A549 (cell line): ENCODE measurements at regions not wholly inside any gene's neighbourhood (a gene's known extent, or its start where the extent isn't known, plus 50 kb on each side); places are given as distances from the start of the nearest gene placed in this dataset.
"Not testable (repeated sequence)": the region's sequence is repeated elsewhere in the genome, so short reads cannot be mapped to it uniquely, and the experiment has no call there.

Experiments
- ATAC-seq, 2 experiments: fragments of 200-7000 bp in 1 of 2; fragments of >200 bp in 1 of 2; cut with Nextera tagmentation in 1 of 2; cut with Tn5 transposase in 1 of 2; 3 replicates each; pipeline versions ENCODE4 v1.8.0 to v1.9.1; 2018 to 2020; ENCODE audit warnings: mild to moderate bottlenecking in 1 of 2, moderate library complexity in 1 of 2
- CTCF ChIA-PET: fragments of 300-600 bp; sonication (Branson Sonifier 250); formaldehyde crosslinking; extraction: SDS; loops from one replicate; lab custom pipeline; 2021; ENCODE audit warnings: antibody characterized with exemption, inconsistent platforms; lab: Yijun Ruan, JAX
- POLR2A ChIA-PET: fragments of 350-600 bp; formaldehyde crosslinking; extraction: SDS; loops from one replicate; lab custom pipeline; 2021; ENCODE audit warnings: antibody characterized with exemption, inconsistent platforms; lab: Yijun Ruan, JAX
- DNase-seq, 2 experiments: peaks; one replicate each; pipeline versions ENCODE4 v3.0.0 to v3.0.0-alpha.2; 2011 to 2016; ENCODE audit warnings: low read depth in 1 of 2, low spot score in 1 of 2
- FAIRE-seq: peaks from 2 replicates; lab custom pipeline; 2011; peaks lifted over from hg19 to GRCh38; lab: Jason Lieb, UNC
- H3K27ac ChIP-seq, 2 experiments: fragments of >200 bp; sonication (Bioruptor Twin); formaldehyde crosslinking; 3 replicates each; pipeline ENCODE4 v1.5.1; 2016 to 2017
- H3K4me1 ChIP-seq: fragments of >200 bp; sonication (Bioruptor Twin); formaldehyde crosslinking; 3 replicates; pipeline ENCODE4 v1.6.1; 2016
- H3K4me2 ChIP-seq: fragments of >200 bp; sonication (Bioruptor Twin); formaldehyde crosslinking; 3 replicates; pipeline ENCODE4 v1.6.1; 2016
- H3K4me3 ChIP-seq: fragments of >200 bp; sonication (Bioruptor Twin); formaldehyde crosslinking; 3 replicates; pipeline ENCODE4 v1.5.1; 2016
- H3K9me3 ChIP-seq: fragments of >200 bp; sonication (Bioruptor Twin); formaldehyde crosslinking; 3 replicates; pipeline ENCODE4 v1.6.1; 2016
- CBX8 ChIP-seq: fragments of 200-600 bp; sonication (generic); IDR thresholded peaks from 2 replicates; pipeline ENCODE4 v1.6.1; 2016
- FOSL2 ChIP-seq, 2 experiments: fragments of 450-650 bp in 1 of 2; fragments of >200 bp in 1 of 2; sonication (Bioruptor Twin) in 1 of 2; formaldehyde crosslinking; IDR thresholded peaks; 2 replicates each; pipeline versions ENCODE4 v1.5.0 to v1.6.1; 2016 to 2020; ENCODE audit warnings: mild to moderate bottlenecking in 1 of 2, moderate library complexity in 1 of 2
- HMGXB4 ChIP-seq: fragments of 250-450 bp; sonication (Bioruptor Pico); IDR thresholded peaks from 2 replicates; pipeline ENCODE4 v1.5.0; 2021; ENCODE audit warnings: mild to moderate bottlenecking, moderate library complexity, borderline replicate concordance
- HOXA7 ChIP-seq: fragments of 250-450 bp; sonication (Bioruptor Pico); IDR thresholded peaks from 2 replicates; pipeline ENCODE4 v1.5.0; 2020; ENCODE audit warnings: mild to moderate bottlenecking, moderate library complexity
- HOXB5 ChIP-seq: fragments of 250-450 bp; sonication (Bioruptor Pico); IDR thresholded peaks from 2 replicates; pipeline ENCODE4 v1.5.0; 2020; ENCODE audit warnings: mild to moderate bottlenecking, moderate library complexity
- JUN ChIP-seq, 2 experiments: fragments of >200 bp; sonication (Bioruptor Twin); formaldehyde crosslinking; IDR thresholded peaks; 2 replicates in 1 of 2; 3 replicates in 1 of 2; pipeline ENCODE4 v1.6.1; 2016 to 2017
- KDM1A ChIP-seq: fragments of 200-600 bp; sonication (generic); IDR thresholded peaks from 2 replicates; pipeline ENCODE4 v1.6.1; 2016; ENCODE audit warnings: low read depth, mild to moderate bottlenecking
- MAFK ChIP-seq: fragments of 450-650 bp; IDR thresholded peaks from 2 replicates; pipeline ENCODE4 v1.6.1; 2014; ENCODE audit not compliant: partially characterized antibody
- NPAS2 ChIP-seq: fragments of 250-450 bp; sonication (Bioruptor Pico); IDR thresholded peaks from 2 replicates; pipeline ENCODE4 v1.8.0; 2022; ENCODE audit warnings: mild to moderate bottlenecking, moderate library complexity, borderline replicate concordance
- POLR2AphosphoS2 ChIP-seq: conservative IDR thresholded peaks from 2 replicates; pipeline ENCODE4 v1.6.1; 2012; ENCODE audit warnings: low read length, improper control_type of control experiment, inconsistent platforms
- RAD21 ChIP-seq, 2 experiments: fragments of >200 bp in 1 of 2; sonication (Bioruptor Twin) in 1 of 2; formaldehyde crosslinking in 1 of 2; IDR thresholded peaks in 1 of 2; conservative IDR thresholded peaks in 1 of 2; 2 replicates in 1 of 2; 3 replicates in 1 of 2; pipeline ENCODE4 v1.6.1; 2012 to 2018; ENCODE audit warnings: inconsistent platforms in 1 of 2
- RARB ChIP-seq: fragments of 250-450 bp; sonication (Bioruptor Pico); IDR thresholded peaks from 2 replicates; pipeline ENCODE4 v1.8.0; 2021; ENCODE audit warnings: mild to moderate bottlenecking, moderate library complexity
- RCOR1 ChIP-seq: fragments of 150-350 bp; IDR thresholded peaks from 2 replicates; pipeline ENCODE4 v1.6.1; 2014; ENCODE audit warnings: antibody characterized with exemption, low read length, low read depth
- SMC3 ChIP-seq: fragments of >200 bp; sonication (Bioruptor Twin); formaldehyde crosslinking; IDR thresholded peaks from 3 replicates; pipeline ENCODE4 v1.6.1; 2018; ENCODE audit warnings: inconsistent platforms
- TFCP2L1 ChIP-seq: fragments of 250-450 bp; sonication (Bioruptor Pico); IDR thresholded peaks from 2 replicates; pipeline ENCODE4 v1.5.0; 2021; ENCODE audit warnings: mild to moderate bottlenecking
- ZSCAN20 ChIP-seq: fragments of 250-450 bp; sonication (Bioruptor Pico); IDR thresholded peaks from 2 replicates; pipeline ENCODE4 v1.8.0; 2022; ENCODE audit warnings: mild to moderate bottlenecking, moderate library complexity
- WGBS: methylation state at CpG from one replicate; pipeline ENCODE4 v1.1.6; 2017; ENCODE audit errors: missing lambda C conversion rate; 5-methylcytosine and 5-hydroxymethylcytosine counted together
- TF ChIP-seq, protein P1 (sequence below): fragments of >200 bp; sonication (Bioruptor Twin); formaldehyde crosslinking; IDR thresholded peaks from 3 replicates; pipeline ENCODE4 v1.5.1; 2016
- TF ChIP-seq, protein P2 (sequence below): fragments of >200 bp; sonication (Bioruptor Twin); formaldehyde crosslinking; IDR thresholded peaks from 3 replicates; pipeline ENCODE4 v1.6.1; 2016

DNA sequence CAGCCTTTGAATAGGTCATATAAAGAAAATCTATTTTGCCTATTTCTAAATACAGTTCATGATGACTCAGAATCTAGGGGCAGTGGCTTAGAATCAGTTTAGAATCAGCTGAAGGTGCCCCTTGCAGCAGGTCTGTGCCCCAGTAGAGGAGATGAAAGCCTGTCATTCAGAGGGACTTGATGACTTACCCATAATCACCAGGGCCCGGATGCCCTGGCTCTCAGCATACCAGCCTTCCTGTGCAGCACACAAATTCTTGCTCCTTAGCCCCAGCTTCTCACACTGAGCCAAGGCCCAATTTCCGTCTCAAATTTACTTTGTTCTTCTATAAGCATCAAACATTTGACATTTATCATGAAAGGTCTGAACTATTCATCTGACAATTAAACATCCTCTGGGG, 83.2 kb upstream of the EOMES start (continued):
- no peak for TF ChIP-seq POLR2AphosphoS2

DNA sequence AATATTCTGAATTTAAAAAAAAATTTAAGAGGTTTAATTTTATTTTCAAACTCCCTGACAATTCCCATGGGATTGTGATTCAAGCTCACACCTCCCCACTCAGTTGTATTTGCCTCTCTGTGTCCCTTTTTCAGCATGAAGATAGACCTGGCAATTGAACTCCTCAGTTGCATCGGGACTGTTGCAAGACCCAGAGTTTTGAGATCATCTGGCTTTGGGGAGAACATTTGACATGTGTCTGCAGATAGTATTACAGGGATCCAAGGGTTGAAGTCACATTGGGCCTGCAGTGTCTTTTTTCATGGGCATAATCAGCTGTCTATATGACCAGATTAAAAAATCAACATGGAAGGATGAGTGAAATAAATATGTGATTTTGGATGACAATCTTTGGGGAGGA, 91.1 kb upstream of the EOMES start:
- WGBS = 46% methylated on average over 1 of the region's 1 CpG

DNA sequence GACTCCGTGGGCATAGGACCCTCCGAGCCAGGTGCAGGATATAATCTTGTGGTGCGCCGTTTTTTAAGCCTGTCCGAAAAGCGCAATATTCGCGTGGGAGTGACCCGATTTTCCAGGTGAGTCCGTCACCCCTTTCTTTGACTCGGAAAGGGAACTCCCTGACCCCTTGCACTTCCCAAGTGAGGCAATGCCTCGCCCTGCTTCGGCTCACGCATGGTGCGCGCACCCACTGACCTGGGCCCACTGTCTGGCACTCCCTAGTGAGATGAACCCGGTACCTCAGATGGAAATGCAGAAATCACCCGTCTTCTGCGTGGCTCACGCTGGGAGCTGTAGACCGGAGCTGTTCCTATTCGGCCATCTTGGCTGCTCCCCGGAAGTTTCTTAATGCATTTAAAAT, 99.5 kb upstream of the EOMES start:
- H3K9me3 ChIP-seq, H3K27ac ChIP-seq, FAIRE-seq, H3K4me3 ChIP-seq, DNase-seq, ATAC-seq, H3K4me1 ChIP-seq, POLR2A ChIA-PET, H3K4me2 ChIP-seq: not testable (repeated sequence)
- 89% methylated on average over 20 of the region's 23 CpGs for WGBS
- CTCF ChIA-PET = interaction anchor here (0.7 kb wide), 1 partner anchor 47 kb away, joined by 4 read pairs; no protein-coding TSS in a partner anchor

More for the DNA sequence above, 91.1 kb upstream of the EOMES start:
- DNase-seq (no peak), FAIRE-seq (no peak), ATAC-seq (no peak)
- Histone ChIP-seq H3K27ac (no peak overlapping the region), H3K4me2 (no peak overlapping the region), H3K4me3 (no peak overlapping the region), H3K4me1 (no peaks in the 10 kb centered on the region), H3K9me3 (no peaks in the 10 kb centered on the region)
- ChIA-PET CTCF (interaction anchor here (0.7 kb wide), 1 partner anchor 378 kb away, joined by 4 read pairs; no protein-coding TSS in a partner anchor), POLR2A (no interaction called here)
- TF ChIP-seq NPAS2 = no peak
- no peak for TF ChIP-seq TFCP2L1 (CRISPR knock-in tag)
- TF ChIP-seq, protein P1, sequence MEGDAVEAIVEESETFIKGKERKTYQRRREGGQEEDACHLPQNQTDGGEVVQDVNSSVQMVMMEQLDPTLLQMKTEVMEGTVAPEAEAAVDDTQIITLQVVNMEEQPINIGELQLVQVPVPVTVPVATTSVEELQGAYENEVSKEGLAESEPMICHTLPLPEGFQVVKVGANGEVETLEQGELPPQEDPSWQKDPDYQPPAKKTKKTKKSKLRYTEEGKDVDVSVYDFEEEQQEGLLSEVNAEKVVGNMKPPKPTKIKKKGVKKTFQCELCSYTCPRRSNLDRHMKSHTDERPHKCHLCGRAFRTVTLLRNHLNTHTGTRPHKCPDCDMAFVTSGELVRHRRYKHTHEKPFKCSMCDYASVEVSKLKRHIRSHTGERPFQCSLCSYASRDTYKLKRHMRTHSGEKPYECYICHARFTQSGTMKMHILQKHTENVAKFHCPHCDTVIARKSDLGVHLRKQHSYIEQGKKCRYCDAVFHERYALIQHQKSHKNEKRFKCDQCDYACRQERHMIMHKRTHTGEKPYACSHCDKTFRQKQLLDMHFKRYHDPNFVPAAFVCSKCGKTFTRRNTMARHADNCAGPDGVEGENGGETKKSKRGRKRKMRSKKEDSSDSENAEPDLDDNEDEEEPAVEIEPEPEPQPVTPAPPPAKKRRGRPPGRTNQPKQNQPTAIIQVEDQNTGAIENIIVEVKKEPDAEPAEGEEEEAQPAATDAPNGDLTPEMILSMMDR = no peak
- TF ChIP-seq JUN (IDR thresholded peaks at IDR 0.05) = no peak
- no peak for TF ChIP-seq HOXB5
- TF ChIP-seq MAFK = no peak
- no peak for TF ChIP-seq RCOR1
- no peak for TF ChIP-seq SMC3
- TF ChIP-seq HOXA7 (CRISPR knock-in tag) = no peak
- TF ChIP-seq, protein P2, sequence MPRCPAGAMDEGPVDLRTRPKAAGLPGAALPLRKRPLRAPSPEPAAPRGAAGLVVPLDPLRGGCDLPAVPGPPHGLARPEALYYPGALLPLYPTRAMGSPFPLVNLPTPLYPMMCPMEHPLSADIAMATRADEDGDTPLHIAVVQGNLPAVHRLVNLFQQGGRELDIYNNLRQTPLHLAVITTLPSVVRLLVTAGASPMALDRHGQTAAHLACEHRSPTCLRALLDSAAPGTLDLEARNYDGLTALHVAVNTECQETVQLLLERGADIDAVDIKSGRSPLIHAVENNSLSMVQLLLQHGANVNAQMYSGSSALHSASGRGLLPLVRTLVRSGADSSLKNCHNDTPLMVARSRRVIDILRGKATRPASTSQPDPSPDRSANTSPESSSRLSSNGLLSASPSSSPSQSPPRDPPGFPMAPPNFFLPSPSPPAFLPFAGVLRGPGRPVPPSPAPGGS = no peak
- TF ChIP-seq RAD21 (conservative IDR thresholded peaks at IDR 0.05 in 1 of 2, IDR thresholded peaks at IDR 0.05 in 1 of 2) = no peak
- TF ChIP-seq RARB (CRISPR knock-in tag) = no peak
- TF ChIP-seq ZSCAN20 (CRISPR knock-in tag) = no peak

GRCh38 chr3:27824312-27825200, 102.4 kb upstream of the EOMES start:
- no peak overlapping the region for H3K4me2 ChIP-seq
- H3K9me3 ChIP-seq = no peaks in the 10 kb centered on the region
- 43% methylated on average over 6 of the region's 6 CpGs for WGBS
- ATAC-seq = no peak
- no peak for FAIRE-seq
- no peak overlapping the region for H3K27ac ChIP-seq
- ChIA-PET CTCF (no interaction called here), POLR2A (no interaction called here)
- no peak overlapping the region for H3K4me3 ChIP-seq
- no peak for TF ChIP-seq CBX8
- TF ChIP-seq FOSL2 (IDR thresholded peaks at IDR 0.05) = no peak
- TF ChIP-seq FOSL2 (CRISPR knock-in tag; IDR thresholded peaks at IDR 0.05) = no peak
- TF ChIP-seq POLR2AphosphoS2 = no peak
- no peak for TF ChIP-seq HMGXB4 (CRISPR knock-in tag)
- TF ChIP-seq KDM1A = no peak
- DNase-seq = no peak
- no peaks in the 10 kb centered on the region for H3K4me1 ChIP-seq
